Mammary epithelial cell (primary cell): ENCODE measurements at regions not wholly inside any gene's neighbourhood (a gene's known extent, or its start where the extent isn't known, plus 50 kb on each side); places are given as distances from the start of the nearest gene placed in this dataset.

ENCODE experiments used
- EZH2 ChIP-seq: IDR thresholded peaks from 2 replicates; pipeline ENCODE4 v1.6.1; 2012; ENCODE audit warnings: low read length, inconsistent platforms, borderline replicate concordance
- TF ChIP-seq, protein P1 (sequence below), 2 donors: IDR thresholded peaks in 1 of 2; conservative IDR thresholded peaks in 1 of 2; 2 replicates each; pipeline ENCODE4 v1.5.1; 2011 to 2012; ENCODE audit warnings: inconsistent platforms in 2 of 2, low read length in 2 of 2, mild to moderate bottlenecking in 2 of 2, control low read depth in 1 of 2, low read depth in 1 of 2; ENCODE audit not compliant: insufficient read depth in 1 of 2; ENCODE audit errors: extremely low read depth in 1 of 2

DNA sequence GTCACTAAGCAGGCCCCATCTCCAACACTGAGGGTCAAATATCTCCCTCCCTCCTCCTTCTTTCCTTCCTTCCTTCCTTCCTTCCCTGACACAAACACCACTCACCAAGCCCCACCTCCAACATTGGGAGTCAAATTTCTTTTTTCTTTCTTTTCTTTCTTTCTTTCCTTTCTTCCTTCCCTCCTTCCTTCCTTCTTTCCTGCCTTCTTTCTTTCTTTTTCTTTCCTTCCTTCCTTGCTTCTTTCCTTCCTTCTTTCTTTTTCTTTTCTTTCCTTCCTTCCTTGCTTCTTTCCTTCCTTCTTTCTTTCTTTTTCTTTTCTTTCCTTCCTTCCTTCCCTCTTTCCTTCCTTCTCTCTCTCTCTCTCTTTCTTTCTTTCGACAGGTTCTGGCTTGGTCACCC lies 79.2 kb upstream of the ETS2 start:
- TF ChIP-seq, protein P1, sequence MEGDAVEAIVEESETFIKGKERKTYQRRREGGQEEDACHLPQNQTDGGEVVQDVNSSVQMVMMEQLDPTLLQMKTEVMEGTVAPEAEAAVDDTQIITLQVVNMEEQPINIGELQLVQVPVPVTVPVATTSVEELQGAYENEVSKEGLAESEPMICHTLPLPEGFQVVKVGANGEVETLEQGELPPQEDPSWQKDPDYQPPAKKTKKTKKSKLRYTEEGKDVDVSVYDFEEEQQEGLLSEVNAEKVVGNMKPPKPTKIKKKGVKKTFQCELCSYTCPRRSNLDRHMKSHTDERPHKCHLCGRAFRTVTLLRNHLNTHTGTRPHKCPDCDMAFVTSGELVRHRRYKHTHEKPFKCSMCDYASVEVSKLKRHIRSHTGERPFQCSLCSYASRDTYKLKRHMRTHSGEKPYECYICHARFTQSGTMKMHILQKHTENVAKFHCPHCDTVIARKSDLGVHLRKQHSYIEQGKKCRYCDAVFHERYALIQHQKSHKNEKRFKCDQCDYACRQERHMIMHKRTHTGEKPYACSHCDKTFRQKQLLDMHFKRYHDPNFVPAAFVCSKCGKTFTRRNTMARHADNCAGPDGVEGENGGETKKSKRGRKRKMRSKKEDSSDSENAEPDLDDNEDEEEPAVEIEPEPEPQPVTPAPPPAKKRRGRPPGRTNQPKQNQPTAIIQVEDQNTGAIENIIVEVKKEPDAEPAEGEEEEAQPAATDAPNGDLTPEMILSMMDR (conservative IDR thresholded peaks at IDR 0.05 in 1 of 2, IDR thresholded peaks at IDR 0.05 in 1 of 2; ENCODE audit: extremely low read depth in 1 of 2, insufficient read depth in 1 of 2, low read depth in 1 of 2, low read length in 2 of 2): no peak
- no peak for TF ChIP-seq EZH2
